Fibroblast of skin of right quadriceps (primary cell): ENCODE measurements at regions not wholly inside any gene's neighbourhood (a gene's known extent, or its start where the extent isn't known, plus 50 kb on each side); places are given as distances from the start of the nearest gene placed in this dataset.

Experiments used
- DNase-seq: peaks from one replicate; pipeline ENCODE4 v3.0.0-alpha.2; 2013

DNA sequence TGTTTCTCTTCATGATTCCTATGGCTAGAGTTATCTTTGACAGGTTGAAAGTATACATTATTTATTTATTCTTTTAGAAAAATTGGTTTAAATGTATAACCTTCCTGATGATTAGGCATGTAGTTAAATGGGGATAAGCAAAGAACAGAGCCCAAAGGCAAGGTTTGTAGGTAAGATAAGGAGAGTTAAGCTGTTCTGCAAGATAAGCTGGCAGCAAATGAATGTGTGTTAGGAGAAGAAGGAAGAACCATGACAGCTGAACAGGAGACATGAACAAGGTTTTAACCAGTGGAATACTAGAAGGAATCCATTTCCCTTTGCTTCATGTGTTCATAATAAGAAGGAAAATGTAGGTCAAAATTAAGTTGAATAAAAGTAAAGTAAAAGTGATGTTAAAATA is 1330.1 kb upstream of the USP15 start:
- no peak for DNase-seq

DNA sequence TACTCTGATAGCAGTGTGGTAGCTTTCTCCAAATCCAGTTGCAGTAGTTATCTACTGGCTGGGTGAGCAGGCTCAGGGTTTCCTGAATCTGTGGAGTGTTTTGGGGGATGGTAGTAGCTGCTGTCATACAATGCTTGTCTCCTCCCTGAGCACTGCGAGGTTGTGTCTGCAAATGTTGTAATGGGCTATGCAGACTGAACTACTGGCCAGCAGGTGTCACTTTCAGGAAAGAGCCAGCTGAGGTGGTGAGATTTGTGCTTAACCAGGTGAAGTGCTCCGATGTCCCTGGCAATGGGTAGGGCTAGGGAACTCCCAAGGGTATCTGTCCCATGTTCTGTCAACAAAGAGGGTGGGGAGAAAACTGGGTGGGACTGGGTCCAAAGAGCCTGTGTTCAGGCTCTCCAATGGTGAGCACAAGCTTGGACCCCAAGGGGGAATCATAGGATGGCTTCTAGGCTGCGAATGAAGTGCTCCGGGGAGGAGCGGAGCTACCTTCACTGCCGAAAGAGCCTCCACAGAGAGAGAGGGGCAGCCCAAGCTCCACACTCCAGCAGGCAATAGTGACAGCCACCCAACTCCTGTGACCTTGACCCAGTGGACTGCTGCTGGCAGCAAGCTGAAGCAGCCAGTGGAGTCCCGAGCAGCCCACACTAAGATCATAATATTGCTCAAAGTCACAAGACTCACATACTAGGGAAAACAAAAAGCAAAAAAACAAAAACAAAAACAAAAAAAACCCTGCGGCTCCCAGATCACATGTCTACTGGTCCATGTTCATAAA is 1324.0 kb upstream of the USP15 start:
- DNase-seq: no peak

DNA sequence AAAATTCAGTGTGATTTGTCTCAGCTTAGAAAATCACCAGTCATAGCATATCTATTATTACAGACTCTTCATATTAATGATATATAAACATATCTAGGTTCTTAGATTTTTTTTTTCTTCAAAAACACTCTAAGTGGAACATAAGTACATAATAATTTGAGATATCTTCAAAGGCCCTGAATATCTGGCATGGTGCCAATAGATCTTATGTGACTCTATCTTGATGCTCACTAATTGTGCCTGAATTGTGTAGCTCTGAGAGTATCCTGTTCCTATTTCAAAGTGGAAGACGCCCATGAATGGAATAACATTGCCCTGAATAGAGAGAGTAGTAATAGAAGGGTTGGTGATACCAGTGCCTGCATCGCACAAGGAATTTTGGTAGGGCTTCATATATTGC is 1312.7 kb upstream of the USP15 start:
- DNase-seq: no peak

DNA sequence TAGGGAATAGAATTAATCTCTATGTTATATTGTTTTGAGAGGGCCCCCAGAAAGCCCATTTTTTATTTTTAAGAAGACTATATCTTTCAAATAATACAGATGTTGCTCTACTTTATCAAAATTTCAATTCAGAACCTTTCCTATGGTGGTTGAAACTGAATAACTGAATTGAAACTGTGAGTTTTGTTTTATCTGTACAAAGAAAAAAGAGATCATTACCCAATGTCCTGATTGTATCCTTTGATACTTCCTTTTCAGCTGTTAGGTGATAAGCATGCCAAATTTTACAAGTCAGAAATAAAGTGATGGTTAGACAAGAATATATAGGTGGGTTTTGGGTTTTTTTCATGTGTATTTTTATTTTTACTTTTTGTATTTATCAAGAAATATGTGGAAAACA is 1293.1 kb upstream of the USP15 start:
- DNase-seq: no peak

DNA sequence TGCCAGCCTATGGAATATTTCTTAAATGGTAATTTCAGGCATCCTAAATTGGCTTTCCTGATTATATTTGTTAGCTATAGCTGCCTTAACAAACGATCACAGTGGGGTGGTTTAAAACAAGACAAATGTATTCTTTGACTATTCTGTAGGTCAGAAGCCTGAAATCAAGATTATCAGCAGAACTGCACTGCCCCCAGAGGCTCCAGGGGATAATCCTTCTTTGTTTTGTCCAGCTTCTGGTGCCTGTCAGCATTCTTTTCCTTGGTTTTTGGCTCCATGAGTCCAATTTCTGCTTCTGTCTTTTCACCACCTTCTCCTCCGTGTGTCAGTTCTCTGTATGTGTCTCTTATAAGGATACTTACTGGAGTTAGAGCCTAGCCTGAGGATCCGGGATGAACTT is 1282.2 kb upstream of the USP15 start:
- no peak for DNase-seq

DNA sequence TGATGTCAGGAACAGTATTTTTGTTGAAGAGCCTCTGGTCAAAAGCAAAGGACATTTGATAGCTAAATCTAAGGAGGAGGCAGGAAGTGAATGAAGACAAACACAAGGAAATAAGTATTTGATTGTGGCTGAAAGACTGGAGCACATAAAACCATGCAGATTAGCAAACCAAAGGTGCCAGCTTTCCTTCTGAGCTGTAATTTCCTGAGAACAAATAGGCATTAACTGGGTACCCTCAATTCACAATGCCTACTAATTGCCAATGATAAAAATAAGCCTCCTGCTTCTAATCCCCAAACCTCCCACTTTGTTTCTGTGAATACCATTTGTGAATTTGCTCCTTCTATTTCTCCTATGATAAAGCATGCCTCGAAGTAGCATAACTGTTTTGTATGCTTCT is 1279.6 kb upstream of the USP15 start:
- no peak for DNase-seq

DNA sequence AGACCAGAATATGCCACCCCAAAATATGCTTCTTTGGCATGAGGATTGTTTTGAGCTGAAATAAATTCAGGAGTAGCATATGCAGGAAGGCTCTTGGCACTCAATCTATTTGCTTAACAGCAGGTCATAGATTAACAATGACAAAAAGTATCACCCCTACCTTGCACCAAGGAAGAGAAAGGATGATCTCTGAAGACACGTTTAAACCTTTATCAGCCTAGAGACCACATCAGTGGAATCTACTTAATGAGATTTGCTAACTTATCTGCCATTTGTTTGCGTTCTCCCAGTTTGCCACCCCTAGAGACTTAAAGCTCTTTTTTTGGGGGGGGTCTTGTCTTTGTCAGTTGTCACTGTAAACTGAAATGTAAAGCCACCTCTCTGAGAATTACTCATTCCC is 1278.7 kb upstream of the USP15 start:
- DNase-seq: no peak

DNA sequence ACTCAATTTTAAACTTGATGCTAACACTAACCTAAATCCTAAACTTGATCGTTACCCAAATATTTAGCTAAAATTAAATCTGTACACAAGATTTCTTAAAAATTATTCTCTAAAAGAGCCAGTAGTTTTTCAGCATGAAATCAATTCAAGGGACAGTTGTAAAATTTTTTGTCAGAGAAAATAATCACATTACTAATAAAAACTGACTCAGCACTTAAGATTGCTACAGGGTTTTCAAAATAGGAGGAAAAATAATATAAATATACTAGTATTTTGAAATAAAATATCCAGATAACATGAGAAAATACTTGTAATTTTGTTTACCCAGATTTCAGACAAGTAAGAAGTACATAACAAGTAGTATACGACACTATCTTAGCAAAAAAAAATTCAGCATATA is 1268.1 kb upstream of the USP15 start:
- no peak for DNase-seq

DNA sequence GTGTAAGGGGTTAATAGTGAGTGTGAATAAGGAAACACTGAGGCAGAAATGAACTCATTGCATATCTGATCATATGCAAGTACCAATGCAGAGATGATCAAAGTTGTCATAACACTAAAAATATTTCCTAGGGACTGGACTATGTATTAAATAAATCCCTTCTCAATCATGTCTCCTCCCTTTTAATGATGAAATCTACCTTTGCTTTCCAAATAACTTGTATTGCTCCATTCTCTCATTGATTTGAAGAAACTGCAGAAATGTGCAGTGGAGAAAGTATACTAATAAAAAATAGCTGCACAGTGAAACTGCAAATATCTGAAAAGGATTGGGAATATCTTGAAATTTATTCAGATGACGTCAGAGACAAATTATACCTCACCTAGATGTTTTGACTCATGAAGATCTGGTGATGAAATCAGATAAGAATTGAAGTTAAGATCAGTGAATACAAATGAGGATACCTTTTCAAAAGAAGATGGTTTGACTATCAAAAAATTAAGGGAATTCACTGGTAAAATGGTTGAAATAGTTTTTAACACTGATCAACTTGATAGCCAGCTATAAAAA is 1264.9 kb upstream of the USP15 start:
- no peak for DNase-seq

DNA sequence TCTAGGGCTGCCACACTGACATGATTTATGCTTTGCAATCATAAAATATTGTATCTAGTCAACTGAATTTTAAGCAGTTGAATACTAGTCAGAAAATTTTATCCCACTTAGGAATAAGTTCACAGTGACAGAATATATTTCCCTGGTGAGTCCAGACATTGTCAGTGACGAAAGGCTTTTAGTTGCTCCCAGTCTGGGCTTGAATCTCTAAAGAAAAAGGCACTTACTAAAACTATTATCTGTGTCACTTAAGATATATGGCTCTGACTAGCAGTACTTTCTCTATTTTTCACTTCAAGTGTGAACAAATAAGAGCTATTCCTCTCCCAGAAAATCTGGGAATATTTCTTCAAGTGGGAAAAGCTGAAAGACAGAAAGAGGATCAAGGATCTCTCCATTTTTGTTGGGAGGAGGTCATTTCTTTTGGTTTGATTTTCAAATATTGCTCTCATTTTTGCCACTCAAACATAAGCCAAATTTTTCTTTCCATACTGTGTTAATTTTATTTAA is 1262.3 kb upstream of the USP15 start:
- DNase-seq: no peak

DNA sequence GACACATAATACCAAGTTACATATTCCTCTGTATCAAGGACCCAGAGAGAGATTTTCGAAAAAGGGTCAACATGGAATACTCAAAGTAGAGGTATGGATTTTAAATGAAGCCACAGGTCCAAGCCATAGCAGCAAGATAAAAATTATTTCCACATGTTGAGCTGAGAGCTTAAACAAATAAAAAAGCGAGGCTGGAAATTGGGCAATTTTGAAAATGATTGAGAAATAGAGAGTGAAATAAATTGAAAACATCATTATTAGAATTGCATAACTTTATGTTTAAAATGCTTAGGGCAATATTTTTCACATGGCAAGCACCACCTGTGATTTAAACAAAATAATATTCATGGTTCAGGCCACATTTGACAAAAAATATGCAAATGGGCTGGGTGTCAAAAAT is 1251.0 kb upstream of the USP15 start:
- DNase-seq: no peak

DNA sequence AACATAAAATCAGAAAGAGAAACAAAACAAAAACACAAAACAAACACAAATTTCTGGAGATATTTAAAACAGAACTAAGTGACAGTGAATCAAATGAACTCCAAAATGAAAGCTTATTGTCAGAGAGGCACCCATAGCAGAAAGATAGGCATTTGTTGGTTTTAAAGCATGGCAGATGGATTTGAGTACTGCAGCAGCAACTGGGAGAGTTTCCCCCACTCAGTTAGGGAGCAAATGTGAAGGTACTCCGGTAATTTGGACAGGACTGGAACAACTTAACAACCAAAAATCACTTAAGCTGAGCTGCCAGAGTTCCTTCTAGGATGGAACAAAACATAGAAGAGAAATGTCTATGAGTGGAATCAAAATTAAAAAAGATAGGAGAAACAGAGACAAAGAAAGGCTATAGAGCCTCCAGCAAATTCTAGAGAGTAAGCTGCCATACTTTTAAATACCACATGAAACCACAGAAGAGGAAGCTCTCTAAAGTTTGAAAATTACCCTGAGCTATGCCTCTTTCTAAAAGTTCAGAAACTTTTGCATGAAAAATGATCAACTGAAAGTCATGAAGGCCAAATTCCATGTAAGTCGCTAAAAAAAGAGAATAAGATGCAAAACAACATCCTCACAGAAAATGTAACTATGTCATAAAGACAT is 1248.3 kb upstream of the USP15 start:
- no peak for DNase-seq

DNA sequence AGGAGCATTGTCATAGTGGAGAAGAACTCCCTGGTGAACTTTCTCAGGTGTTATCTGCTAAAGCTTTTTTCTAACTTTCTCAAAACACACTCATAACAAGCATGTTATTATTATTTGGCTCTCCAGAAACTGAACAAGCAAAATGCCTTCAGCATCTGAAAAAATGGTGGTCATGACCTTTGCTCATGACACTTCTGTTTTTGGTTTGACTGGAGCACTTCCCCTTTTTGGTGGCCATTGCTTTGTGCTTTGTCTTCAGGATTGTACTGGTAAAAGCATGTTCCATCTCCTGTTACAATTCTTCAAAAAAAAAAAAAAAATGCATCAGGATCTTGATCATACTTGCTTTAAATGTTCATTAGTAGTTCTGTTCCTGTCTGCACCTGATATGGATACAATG is 1241.6 kb upstream of the USP15 start:
- DNase-seq: no peak

DNA sequence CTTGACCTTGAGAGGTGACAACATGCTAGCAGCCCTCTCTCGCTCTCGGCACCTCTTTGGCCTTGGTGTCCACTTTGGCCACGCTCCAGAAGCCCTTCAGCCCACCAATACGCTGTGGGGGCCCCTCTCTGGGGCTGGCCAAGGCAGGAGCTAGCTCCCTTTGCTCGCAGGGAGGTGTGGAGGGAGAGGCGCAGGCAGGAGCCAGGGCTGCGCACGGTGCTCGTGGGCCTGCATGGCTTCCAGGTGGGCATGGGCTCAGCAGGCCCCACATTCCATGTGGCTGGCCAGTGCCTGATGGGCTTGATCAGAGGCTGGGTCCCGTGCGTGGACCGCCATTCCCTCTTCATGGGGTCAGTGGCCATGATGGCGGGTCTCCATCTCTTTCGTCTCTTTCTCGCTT is 1237.0 kb upstream of the USP15 start:
- no peak for DNase-seq

DNA sequence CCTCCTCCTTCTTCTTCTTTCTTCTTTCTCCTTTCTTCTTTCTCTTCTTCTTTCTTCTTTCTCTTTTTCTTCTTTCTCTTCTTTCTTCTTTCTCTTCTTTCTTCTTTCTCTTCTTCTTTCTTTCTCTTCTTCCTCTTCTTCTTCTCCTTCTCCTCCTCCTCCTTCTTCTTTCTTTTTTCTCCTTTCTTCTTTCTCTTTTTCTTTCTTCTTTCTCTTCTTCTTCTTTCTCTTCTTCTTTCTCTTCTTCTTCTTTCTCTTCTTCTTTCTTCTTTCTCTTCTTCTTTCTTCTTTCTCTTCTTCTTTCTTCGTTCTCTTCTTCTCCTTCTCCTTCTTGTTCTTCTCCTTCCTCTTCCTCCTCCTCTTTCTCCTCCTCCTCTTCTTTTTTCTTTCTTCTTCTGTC is 1230.7 kb upstream of the USP15 start:
- DNase-seq: no peak

DNA sequence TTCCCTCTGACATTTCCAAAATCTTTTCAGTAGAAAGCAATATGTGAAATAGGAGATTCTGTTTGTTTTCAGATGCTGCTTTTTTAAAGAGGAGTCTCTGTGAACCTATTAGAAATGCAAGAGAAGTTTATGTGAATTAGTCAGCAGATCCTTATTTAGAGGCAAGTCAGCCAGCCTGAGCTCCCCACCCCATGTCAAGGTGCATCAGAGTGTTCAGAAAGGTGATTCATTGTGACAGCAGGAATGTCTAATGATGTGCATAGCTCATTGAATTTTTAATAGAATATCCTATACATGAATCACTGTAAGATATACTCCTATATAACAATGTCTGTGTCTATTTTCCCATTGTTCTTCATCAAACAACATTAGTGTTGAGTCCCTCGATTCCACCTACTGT is 1222.4 kb upstream of the USP15 start:
- DNase-seq: no peak

DNA sequence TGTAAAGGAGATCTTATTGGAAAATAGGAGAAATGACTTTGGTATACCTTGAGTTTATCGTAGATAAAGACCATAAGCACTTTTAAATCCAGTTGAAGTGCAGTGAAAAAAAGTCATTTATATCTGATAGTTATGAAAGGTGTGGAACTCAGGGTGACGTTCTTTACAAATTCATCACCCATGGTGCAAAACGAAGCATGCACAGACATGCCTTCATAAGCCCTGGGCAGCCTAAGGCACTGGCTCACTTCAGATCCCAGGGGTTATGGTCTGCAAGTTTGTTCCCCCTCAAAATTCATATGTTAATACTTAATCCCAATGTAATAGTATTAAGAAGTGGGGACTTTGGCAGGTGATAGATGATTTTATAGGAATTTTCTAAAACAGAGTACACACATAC is 1216.4 kb upstream of the USP15 start:
- DNase-seq: no peak

DNA sequence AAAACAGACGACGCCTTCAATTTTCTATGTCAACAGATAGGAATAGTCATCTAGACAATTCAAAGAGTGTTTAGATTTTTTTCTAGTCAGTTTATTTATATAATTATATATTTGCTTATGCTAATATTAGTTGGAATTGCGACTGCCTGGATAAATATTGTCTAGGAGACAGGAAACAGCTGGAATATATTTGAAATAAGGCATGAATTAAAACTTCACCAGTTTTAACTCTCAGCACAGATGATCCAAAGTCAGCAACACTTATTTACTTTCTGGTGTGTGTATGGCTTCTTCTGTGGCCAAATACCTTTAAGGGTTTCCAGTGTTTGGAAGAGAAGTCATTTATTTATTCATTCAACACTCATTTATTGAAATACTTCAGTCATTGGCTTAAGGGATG is 1215.4 kb upstream of the USP15 start:
- DNase-seq: no peak

DNA sequence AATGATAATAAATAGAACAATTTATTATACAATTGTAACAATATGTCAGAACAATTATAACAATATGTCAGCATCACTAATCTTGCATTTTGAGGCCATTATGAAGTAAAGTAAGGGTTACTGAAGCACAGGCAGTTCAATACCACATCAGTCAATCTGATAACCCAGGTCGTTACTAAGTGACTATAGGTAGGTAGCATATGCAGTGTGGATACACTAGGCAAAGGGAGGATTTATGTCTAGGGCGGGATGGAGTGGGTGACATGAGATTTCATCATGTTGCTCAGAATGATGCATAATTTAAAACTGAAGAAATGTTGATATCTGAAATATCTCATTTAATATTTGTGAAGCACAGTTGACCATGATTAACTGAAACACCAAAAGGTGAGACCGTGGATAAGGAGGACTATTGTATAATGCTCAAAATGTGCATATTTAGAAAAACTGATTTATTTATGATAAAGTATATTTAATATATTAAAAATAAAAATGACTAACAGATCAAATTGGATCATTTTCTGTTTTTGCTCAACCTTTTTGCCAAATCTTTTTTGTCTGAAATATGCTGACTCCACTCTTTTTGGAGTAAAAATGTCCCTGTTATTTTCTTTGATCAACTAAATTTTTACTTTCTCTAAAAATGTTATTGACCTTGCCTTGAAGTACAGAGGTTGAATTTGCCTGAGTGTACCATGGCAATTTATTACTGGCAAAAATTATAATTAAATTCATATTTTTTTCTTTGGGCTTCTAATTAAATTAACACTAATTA is 1189.4 kb upstream of the USP15 start:
- DNase-seq: no peak

DNA sequence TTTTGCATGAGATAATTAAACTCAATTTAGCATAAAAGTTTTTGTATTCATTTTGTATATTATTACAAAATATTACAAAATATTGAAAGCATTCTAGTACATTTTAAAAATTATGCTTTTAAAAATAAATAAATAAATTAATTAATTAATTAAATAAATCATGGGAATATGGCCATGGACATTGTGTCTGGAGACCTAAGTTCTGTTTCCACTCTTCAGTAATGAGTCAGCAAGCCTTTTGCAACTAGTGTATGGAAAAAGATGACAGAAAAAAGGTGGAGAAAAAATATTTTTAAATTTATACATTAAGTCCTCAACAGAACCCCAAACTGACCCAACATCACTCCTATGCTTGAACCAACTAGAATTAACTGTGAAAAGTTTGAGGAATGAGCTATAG is 1187.5 kb upstream of the USP15 start:
- DNase-seq: no peak

DNA sequence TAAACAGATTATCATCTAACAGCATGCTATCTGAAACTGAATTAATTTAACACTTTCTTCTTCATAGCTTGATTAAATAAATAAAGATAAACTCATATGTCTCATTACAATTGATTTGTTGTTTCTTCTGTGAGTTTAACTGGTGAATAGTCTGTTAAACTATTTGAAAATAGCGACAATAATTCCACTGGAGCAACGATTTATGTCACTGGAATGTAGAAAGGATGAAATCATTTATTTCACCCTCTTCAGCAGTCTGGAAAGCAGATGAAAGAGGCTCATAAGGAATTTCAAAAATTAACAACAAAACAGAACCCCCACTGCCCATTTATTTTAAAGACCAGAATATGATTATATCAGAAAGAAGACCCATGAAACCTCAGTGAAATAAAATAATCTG is 1165.1 kb upstream of the USP15 start:
- DNase-seq: no peak

DNA sequence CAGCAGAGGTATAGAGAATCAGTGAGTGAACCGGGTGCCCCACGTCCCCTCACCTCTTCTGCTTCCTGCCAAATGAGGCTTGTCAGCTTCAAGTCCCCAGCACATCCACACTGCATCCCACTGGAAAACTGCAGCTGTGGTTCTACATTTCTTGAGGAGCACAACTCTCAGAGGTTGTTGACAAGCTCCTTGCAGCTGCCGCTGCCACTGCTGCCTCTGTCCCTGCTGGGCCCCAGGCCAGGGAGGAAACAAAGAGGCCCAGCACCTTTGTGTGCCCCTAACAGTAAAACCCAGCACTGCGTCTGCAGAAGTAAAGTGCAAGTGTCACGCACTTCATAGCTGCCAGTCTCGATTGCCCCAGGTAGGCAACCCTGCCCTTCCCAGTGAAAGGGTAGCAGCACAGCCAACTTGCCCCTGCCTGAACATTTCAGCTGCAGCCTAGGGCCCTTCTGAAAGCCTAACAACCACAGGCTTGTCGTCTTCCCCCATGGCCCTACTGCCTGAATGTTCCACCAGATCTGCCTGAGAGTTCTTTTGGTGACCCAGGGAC is 1162.1 kb upstream of the USP15 start:
- DNase-seq: no peak

DNA sequence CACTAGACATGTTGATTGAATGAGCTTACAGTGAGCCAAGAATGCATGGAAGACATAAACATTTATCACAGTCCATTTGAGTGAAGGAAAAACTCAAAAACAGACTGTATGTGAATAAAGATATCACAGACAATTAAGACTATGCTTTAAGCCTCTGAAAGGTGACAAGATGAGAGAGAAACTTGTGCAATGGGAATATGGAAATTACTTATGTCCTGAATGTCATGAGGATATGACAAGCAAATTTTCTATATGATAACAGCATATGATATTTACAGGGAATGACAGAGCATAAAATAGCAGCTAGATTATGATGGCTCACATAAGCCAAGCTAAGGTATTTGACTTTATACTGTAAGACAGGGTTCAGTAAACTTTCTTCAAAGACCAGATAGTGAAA is 1153.1 kb upstream of the USP15 start:
- DNase-seq: no peak
